HFF-Myc (cell line): ENCODE measurements at regions not wholly inside any gene's neighbourhood (a gene's known extent, or its start where the extent isn't known, plus 50 kb on each side); places are given as distances from the start of the nearest gene placed in this dataset.

Source experiments
- DNase-seq: peaks from one replicate; pipeline ENCODE4 v3.0.0-alpha.2; 2011; ENCODE audit warnings: low read depth; ENCODE audit errors: extremely low read depth
- H3K4me3 ChIP-seq: replicated peaks from 2 replicates; pipeline ENCODE4 v1.5.1; 2011; ENCODE audit warnings: low read depth, mild to moderate bottlenecking, control low read depth, low read length
- TF ChIP-seq, protein P1 (sequence below): IDR thresholded peaks from 2 replicates; pipeline ENCODE4 v1.5.1; 2012; ENCODE audit warnings: mild to moderate bottlenecking, low read depth, low read length, control low read depth; ENCODE audit errors: missing control alignments

DNA sequence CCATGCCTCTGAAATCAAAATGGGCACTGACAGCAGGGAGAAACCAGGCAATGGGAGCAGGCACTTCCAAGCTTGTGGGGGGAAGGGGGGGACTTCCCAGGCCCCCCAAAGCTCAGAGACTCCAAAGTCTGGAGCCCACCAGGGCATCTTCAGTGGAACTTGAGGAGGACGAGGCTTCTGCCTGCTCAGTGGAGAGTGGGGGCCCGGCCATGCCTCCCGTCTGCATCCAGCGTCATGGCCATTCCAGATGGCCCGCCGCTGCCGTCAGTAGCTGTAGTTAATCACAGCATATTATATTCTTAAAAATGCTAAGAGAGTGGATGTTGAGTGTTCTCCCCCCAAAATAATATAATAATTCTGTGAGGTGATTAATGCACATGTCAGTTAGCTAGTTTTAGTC, 315.2 kb downstream of the KCNJ2 start:
- TF ChIP-seq, protein P1, sequence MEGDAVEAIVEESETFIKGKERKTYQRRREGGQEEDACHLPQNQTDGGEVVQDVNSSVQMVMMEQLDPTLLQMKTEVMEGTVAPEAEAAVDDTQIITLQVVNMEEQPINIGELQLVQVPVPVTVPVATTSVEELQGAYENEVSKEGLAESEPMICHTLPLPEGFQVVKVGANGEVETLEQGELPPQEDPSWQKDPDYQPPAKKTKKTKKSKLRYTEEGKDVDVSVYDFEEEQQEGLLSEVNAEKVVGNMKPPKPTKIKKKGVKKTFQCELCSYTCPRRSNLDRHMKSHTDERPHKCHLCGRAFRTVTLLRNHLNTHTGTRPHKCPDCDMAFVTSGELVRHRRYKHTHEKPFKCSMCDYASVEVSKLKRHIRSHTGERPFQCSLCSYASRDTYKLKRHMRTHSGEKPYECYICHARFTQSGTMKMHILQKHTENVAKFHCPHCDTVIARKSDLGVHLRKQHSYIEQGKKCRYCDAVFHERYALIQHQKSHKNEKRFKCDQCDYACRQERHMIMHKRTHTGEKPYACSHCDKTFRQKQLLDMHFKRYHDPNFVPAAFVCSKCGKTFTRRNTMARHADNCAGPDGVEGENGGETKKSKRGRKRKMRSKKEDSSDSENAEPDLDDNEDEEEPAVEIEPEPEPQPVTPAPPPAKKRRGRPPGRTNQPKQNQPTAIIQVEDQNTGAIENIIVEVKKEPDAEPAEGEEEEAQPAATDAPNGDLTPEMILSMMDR = no peak
- no peak for DNase-seq
- H3K4me3 ChIP-seq = no peak overlapping the region

DNA sequence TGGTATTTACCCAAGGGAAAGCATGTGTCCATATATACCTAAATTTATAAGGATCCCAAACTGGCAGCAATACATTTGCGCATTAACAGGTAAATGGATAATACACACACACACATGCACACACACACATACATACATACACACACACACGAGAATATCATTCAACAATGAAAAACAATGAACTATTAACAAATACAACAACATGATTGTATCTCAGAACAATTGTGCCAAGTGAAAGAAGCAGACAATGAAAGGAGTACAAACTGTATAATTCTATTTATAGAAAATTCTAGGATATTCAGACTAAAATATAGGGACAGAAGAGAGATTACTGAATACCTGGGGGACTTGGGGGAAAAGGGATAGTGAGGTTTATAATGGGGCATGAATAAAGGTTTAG, 323.0 kb downstream of the KCNJ2 start:
- H3K4me3 ChIP-seq = no peak overlapping the region
- no peak for DNase-seq
- TF ChIP-seq, protein P1 = no peak

DNA sequence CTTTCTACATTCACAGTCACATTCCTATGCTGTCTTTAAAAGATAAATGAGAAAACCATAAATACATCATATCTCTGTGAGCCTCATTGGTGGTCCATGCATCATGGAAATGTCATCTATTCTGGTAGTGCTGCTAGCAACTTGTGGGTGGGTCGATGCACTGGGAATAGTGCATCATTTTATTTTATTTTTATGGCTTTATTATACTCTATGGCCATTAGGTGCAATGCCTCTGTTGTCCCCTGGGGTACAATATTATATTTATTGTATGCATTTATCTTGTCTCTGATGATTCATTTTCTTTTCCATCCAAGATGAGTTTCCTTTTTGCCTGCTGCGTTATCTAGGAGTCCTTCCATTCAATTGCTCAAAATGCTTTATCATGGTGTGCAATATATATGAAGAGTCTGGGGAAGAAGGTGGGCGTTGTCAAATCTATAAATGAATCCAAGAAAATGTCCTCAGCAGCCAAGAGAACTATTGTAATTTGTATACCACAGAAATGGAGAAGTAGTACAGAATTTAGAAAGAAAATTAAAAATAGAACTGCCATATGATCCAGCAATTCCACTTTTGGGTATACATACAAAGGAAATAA, 324.0 kb downstream of the KCNJ2 start:
- TF ChIP-seq, protein P1 = no peak
- H3K4me3 ChIP-seq = no peak overlapping the region
- DNase-seq = no peak

DNA sequence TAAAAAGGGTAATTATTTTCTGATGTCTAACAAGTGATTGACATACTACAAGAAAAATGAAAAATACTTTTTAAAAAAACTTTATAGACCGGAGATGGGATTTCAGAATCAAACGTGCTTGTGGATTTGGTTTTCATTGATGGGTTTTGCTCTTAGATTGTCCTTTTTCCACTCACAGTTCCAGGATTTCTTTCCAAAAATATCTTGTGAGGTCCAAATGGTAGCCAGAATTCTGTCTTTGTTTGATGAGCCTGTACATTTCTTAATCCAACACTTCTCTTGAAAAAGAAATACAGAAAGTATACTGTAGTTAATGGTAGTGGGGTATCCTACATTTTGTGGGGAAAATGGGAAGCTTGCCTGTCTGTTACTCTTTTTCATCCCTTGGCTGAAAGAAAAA, 329.3 kb downstream of the KCNJ2 start:
- DNase-seq = no peak
- TF ChIP-seq, protein P1 = no peak
- H3K4me3 ChIP-seq = no peak overlapping the region

DNA sequence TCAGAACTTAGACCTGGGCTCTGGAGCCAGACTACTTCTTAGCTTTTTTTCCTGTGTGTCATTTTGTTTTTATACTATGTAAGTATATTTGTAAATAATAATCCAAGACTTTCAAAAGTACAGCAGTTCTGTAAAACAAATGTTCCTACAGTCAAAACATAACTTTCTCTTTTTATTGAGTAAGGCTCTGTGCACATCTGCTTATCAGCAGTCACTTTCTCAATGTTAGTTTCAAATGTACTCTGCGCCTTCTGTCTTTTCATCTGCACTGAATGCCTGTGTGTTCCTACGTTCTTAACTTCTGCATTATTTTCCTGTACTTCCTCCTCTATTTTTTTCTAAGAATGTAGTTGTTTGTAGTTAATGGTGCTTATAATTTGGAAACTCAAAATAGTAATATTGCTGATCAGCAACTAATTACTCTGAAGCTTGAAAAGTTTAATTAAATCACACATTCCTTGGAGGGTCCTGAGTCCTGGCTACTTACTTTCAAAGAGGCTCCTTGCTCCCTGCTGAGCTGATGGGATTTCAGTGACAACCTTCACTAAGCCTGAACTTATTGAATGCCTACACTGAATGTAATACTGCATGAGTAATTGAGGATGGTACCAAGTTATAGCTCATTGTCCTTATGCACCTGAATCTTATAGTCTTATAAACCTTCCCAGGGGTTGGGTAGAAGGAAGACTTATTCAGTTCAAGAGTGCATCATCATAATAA, 329.9 kb downstream of the KCNJ2 start:
- H3K4me3 ChIP-seq = no peak overlapping the region
- TF ChIP-seq, protein P1 = no peak
- DNase-seq = no peak

DNA sequence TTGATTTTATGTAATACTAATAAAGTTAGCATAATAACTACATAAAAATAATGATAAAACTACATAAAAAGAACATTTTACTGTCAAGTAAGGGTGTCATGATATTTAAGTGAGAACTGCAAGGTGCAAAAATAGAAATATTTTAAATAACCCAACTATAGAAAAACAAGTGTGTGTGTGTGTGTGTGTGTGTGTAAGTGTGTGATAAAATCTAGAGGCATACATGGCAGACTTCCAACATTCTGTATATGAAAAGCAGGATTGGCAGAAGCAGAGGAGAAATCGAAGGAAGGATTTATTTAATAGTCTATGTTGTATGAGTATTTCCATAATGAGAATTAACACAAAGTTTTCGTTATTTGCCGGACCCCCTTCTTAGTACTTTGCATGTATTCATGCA, 334.1 kb downstream of the KCNJ2 start:
- TF ChIP-seq, protein P1 = no peak
- DNase-seq = no peak

More for the DNA sequence above, 334.1 kb downstream of the KCNJ2 start:
- H3K4me3 ChIP-seq = no peak overlapping the region
